NCI-H146 (cell line): ENCODE measurements at regions not wholly inside any gene's neighbourhood (a gene's known extent, or its start where the extent isn't known, plus 50 kb on each side); places are given as distances from the start of the nearest gene placed in this dataset.
A peak's percentile ranks its signal among the peaks of the same experiment; 100 is the strongest.
"Not testable (repeated sequence)": the region's sequence is repeated elsewhere in the genome, so short reads cannot be mapped to it uniquely, and the experiment has no call there.

Source experiments
- DNase-seq: peaks from one replicate; lab custom pipeline; 2025; lab: John Stamatoyannopoulos, UW

DNA sequence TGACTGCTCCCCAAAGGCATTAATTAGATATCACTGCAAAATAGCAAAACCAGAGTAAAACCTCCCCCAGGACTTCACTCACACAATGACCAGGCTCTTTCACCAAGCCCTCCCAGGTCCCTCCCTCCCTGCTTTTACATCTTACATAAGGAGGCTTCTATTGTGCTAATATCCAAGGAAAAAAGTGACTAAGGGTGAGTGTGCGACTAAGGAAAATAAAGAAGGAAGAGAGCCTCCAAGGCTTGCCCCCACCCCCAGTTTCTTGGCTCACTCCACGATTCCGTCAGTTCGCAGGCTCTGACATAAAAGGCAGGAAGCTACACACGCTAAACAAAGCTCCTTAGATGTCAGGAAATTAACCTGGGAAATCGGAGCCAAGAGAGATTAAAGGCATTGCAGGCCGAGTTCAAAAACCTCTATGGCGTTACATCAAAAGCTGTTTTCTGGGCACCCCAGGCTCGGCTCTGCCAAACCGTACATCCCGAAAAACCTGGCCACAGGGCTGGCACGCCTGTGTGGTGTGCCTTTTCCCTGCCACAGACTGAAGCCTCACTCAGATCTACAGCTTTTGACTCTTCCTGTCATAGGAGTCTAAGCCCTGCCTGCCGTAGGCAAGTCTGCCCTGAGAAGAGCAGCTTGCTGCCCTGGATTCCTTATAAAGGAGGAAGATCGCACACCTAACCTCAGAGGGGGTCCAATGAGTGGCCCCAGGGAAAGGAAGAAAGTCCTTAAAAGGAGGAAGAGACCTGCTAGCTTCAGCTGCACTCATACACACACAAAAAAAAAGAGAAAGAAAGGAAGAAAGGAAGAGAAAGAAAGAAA, 67.0 kb upstream of the SERP2 start:
- peak; percentile 76 for DNase-seq

DNA sequence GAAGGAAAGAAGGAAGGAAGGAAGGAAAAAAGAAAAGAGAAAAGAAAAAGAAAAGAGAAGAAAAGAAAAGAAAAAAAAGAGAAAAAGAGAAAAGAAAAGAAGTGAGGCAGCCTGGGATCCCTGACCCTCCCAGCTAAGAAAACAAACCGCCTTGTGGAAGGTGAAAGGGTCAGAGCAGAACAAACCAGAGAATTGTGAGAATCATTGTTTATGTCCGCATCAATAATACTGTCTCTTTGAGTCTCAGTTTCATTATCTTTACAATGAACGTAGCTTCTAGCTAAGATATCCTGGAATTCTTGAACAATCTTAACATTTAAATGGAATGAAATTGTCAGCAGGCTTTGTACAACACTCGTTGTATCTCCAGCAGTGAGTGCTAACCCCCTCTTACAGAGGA, 66.4 kb upstream of the SERP2 start:
- DNase-seq: peak; percentile 22

DNA sequence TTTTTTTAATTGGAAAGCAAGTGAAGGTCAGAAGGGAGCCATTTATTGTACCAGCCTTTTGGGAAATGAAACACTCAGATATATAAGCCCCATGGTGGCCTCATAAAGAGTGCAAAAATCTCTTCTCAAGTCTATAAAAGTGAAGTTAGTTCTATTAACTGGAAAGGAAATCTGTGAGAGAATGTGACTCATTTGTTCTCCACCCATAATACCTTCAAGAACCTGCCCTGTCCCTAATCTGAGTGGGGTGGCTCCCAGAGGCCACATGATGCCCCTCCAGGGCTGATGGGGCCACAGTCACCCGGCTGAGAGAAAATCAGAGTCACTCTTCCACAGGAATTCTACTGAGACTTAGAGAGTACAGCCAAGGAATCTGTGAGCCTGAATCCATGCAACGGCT, 65.8 kb upstream of the SERP2 start:
- no peak for DNase-seq

DNA sequence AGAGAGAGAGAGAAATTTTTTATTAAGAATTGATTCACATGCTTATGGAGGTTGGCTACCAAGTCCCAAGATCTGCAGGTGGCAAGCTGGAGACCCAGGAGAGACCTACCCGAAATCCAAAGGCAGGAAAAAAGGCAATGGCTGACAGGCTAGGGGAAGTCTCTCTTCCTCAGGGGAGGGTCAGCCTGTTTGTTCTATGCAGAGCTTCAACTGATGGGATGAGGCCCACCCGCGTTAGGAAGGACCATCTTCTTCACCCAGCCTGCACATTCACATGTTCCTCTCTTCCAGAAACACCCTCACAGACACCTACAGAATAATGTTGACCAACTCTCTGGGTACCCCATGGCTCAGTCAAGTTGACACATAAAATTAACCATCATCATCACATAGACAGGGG, 65.3 kb upstream of the SERP2 start:
- DNase-seq: no peak

DNA sequence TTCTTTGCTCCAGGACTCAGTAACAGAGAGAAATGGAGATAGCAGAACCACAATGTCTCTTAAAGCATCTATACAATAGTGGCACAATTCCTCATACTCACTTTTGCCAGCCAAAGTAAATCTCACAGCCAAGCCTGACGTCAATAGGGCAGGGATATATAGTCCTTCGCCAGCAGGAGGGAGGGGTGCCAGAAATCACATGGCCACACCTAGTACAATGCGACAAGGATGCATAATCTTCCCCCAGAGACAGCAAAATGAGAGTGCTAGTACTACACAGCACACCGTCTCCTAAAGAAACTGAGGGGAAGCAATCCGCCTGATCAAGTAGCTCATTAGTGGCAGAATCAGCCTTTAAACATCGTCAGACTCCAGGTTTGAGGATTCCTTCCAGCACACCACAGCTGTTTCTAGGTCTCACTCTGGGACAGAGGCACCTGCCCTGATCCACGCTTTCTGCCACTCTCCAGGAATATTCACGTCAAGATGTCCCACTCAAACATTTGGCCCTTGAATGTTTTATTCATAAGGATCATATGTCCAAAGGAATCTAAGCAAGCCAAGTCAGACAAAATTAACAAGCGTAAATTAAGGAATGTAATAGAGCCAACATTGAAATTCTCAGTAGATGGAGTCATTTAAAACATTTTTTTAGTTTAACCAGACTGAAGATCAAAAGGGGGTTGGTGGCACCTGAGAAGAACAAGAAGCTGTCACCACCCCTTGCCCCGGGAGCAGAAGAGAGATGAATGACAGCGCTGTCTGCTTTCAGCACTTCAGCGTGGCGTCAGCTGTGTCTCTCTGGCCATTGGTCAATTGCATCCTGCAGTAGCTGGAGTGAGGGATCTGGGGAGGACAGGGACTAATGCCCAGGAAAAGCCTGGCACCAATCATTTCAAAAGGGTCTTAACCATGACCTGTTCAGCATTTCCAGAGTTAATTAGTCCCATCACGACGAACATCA, 63.5 kb upstream of the SERP2 start:
- no peak for DNase-seq

DNA sequence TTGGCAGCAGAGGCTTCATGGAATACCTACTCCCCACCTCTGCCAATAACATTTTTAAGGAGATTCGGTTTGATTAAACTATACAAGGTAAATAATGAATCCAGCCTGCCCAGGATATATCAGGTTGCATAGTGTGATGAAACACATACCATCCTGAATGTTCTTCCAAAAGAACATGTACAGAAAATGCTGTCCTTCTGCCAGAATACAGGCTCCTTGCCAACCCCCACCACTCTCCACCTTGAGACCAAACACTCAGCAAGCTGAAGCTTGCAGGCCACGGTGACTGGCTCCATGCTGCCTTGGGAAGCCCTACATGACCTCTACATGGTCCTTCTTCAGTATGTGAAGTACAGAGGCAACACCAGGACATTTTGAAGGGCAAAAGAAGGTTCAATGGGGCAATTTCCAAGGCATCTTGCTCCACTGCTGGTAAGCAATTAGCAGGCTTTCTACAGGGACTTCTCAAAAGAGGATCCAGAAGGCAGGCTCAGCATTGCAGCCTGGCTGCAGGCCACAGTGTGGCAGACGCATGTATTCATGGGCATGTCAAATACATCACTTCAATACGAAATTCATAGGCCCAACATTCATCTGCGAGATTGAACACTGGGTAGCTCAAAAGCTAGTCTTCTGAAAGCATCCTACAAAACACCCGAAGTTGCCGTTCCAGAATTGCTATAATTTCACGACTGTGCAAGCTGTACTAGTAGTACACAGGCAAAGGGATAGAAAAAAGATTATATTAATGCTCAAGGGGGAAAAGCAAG, 62.4 kb upstream of the SERP2 start:
- DNase-seq: no peak

DNA sequence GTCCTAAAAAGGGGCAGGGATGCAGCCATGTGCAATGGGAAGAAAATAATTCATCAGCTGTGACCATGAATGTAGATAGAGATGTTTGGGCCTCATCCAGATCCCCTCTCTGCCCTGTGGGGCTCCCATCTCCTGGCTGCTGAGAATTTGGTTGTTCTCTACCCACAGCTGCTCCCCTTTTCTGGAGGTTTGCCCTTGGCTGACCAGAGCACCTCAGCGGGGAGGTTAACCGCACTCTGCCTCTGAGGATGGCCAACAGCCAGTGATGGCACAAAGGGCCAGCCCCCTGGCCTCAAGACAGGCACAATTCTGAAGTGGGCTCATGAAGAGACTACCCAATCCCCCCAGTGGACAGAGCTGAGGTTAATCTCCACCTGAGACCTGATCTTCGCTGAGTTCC, 61.5 kb upstream of the SERP2 start:
- no peak for DNase-seq

DNA sequence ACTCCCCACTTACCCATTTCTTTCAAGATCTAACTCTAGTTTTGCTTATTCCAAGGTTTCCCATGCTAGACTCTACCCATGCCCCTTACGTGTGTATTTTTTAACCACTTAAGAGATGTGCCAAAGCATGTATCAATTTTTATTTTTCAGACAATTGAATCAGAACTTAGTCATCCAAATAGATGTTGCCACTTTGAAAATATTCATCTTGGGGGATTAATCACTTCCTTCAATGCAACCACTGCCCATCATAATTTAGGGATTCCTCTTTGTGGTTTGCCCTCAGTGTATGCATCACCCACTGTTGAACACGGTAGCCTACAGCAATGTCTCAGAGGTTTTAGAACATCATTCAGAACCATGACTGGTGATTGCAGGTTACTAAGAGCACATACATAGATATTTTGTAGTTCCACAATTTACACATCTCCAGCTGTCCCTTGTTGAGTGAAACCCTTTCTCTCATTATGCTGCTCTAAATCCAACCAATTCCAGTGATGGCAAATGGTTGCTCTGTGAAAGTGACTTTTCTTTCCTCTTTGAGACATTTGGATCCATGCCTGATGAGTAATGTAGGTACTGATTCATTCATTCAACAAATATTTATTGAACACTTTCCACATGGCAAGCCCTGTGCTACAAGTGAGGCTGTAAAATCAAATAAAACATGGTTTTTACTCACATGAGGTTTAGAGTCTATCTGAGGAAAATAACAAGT, 60.6 kb upstream of the SERP2 start:
- DNase-seq: no peak

DNA sequence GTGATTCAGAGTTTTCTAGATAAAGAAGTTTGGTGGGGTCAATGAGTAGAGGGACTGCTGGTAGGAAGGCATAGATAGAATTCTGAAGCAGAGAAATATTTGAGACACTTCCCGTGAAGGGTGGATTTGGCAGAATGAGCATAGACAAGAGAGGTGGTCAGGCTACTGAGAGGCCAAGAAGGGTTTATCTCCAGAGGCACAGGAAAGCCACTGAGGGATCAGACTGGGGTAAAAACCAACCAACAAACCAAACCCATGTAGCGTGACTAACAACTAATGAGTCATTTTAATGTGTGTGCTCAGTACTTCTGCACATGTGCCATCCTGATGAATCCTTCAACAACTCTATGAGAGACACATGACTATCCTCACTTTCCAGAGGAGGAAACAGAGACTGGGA, 60.0 kb upstream of the SERP2 start:
- no peak for DNase-seq

DNA sequence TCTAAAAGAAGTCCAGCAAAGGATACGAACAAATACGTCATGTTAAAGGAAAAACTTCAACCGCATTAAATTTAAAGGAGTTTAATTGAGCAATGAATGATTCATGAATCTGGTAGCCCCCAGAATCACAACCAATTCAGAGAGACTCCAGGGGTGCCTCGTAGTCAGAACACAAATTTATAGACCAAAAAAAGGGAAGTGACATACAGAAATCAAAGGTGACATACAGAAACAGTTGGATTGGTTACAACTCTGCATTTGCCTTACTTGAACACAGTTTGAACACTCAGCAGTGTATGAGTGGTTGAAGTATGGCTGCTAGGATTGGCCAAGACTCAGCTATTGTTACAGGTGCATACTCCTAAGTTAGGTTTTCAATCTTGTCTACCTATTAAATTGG, 59.5 kb upstream of the SERP2 start:
- not testable (repeated sequence) for DNase-seq

DNA sequence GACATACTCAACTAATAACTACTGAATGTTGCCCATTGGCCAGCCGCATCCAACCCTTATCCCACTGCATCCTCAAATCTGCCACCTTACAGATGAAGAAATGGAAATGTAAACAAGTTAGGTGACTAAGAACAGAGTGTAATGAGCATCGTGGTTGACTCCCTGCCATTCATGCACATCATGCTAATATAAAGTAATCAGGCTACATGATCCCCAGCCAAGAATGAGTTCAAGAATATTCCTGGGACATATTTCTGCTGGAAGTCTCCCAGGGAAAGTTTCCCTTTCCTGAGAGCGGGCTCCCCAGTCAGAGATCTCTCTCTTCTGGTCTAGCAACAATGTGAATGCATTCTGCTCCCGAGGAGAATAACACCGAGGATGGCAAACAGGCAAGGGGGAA, 55.9 kb upstream of the SERP2 start:
- no peak for DNase-seq

DNA sequence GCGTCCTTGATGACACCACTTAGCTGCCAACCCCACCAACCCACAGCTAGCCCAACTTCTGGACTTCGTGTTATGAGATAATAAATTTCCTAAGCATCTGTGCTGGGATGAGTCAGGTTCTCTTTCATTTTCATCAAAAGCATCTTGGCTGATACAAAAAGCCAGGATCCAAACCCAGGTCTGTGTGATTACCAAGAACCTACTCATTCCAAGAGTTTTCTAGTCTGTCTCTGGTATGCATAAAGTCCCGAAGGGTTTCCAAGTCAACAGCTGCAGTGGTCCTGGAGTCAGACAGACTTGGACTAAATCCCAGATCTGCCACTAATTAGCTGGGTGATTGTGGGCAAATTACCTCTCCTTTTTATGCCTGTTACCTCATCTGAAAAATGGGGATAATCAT, 55.5 kb upstream of the SERP2 start:
- DNase-seq: peak; percentile 55

DNA sequence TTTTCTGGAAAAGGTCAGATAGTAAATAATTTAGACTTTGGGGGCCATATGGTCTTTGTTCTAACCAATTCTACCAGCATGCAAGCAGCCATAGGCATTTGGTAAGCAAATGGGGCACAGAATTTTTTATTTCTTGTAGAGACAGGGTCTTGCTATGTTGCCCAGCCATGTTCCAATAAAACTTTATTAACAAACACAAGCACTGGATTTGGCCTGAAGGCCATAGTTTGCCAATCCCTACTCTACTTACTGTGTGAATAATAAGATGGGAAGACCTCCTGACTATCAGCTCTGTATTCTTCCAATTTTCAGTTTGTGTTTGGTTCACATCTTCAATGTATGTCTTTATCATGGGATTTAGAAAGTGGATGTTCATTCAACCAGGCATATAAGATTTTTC, 53.0 kb upstream of the SERP2 start:
- no peak for DNase-seq

DNA sequence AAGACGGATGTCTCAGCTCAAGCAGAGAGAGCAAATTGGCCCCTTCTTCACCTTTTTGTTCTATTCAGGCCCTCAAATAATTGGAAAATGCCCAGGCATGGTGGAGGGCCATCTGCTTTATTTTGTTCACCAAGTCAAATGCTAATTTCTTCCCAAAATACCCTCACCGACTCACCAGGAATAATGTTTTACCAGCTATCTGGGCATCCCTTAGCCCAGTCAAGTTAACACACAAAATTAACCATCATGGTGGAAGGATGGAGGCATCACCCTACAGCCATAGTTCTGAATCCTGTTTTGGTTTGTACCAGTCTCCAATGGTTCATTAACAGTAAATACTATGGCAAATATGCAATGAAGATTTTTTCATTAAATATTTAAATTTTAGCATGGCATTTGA, 51.7 kb upstream of the SERP2 start:
- no peak for DNase-seq

DNA sequence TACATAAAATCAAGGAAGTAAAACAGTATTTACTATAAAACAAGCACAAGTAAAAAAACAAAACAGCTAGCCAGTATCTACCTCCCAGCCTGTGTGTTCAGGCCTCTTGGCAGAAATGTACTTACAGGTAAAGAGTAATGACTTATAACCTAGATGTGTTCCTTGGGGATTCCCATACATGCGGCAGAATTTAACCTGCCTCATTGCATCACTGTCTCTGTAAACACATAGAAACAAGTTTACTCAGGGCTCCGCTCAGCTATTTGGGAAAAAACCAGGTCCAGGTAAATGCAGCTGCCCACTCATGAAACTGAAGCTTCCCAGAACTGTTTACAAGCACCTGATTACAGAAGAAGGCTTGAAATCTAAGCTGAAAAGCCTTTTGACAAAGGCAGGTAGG, 50.7 kb upstream of the SERP2 start:
- DNase-seq: no peak

DNA sequence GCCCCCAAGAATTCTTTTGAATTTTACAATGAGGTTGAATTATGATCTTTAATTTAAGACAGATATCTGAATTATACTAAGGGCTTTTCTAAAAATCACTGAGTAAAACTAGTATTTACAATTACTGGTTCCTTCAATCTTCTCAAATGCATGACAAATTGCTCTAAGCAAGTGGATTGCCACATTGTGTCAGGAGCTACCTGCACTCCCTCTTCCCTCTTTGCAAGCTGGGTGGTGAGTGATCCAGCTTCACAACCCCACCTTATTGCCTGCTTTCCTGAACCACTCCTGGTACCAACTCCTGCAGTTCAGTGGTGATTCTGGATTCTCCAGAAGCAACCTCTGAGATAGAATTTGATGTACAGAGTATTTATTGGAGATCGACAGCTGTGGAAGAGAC, 49.9 kb upstream of the SERP2 start:
- no peak for DNase-seq
